ENCODE measurements at regions not wholly inside any gene's neighbourhood (a gene's known extent, or its start where the extent isn't known, plus 50 kb on each side); places are given as distances from the start of the nearest gene placed in this dataset.

DNA sequence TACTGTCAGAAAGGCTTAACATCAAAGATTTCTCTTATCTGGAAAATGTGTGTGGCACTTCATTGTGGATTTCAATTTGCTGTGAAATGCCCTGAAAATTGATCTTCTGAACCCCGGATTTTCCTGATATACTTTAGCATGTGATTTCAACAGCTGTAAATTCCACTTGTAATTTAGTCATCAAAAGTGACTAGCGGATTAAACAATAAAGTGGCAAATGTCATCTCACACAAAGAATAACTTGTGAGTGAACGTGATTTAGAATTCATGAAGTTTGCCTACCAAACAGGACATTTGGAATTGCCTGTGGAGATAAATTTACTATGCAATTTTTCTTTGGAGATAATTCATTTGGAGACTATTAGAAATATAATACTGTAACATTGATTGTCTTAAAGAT is 601.6 kb downstream of the COL12A1 start:
- TF ChIP-seq EZH2 (IDR thresholded peaks at IDR 0.05; ENCODE audit: insufficient read depth, low read length) (no peak), CTCF (IDR thresholded peaks at IDR 0.05; ENCODE audit: insufficient read depth, low read depth, low read length) (no peak)

Measured in astrocyte (in vitro differentiated cells and primary cell).